Fibroblast of lung (primary cell): ENCODE measurements at regions not wholly inside any gene's neighbourhood (a gene's known extent, or its start where the extent isn't known, plus 50 kb on each side); places are given as distances from the start of the nearest gene placed in this dataset.

Experiments used
- DNase-seq, 2 donors: peaks; one replicate each; pipeline versions ENCODE4 v3.0.0 to v3.0.0-alpha.2; 2010; ENCODE audit warnings: low read depth in 2 of 2
- H2AFZ ChIP-seq: 2 replicates; pipeline ENCODE4 v1.5.1; 2012; ENCODE audit warnings: low read length, control low read depth, inconsistent platforms
- H3K27ac ChIP-seq: 2 replicates; pipeline ENCODE4 v1.5.1; 2011; ENCODE audit warnings: low read length, control low read depth; ENCODE audit not compliant: insufficient read depth
- H3K27me3 ChIP-seq: 2 replicates; pipeline ENCODE4 v1.5.1; 2011; ENCODE audit warnings: mild to moderate bottlenecking, low read length; ENCODE audit not compliant: control insufficient read depth, insufficient read depth
- H3K36me3 ChIP-seq: 2 replicates; pipeline ENCODE4 v1.5.1; 2011; ENCODE audit warnings: low read length; ENCODE audit not compliant: control insufficient read depth, insufficient read depth
- H3K4me1 ChIP-seq: 2 replicates; pipeline ENCODE4 v1.5.1; 2011; ENCODE audit warnings: low read length; ENCODE audit not compliant: control insufficient read depth, insufficient read depth; ENCODE audit errors: extremely low read depth
- H3K4me2 ChIP-seq: 2 replicates; pipeline ENCODE4 v1.5.1; 2011; ENCODE audit warnings: low read length, control low read depth; ENCODE audit not compliant: insufficient read depth; ENCODE audit errors: extremely low read depth
- H3K4me3 ChIP-seq, 4 experiments: fragments of 200-600 bp in 1 of 4; sonication (generic) in 1 of 4; replicated peaks in 1 of 4; 2 replicates each; pipeline ENCODE4 v1.5.1; 2011 to 2016; ENCODE audit warnings: low read length in 4 of 4, low read depth in 3 of 4, mild to moderate bottlenecking in 3 of 4, control low read depth in 2 of 4, inconsistent platforms in 1 of 4, mixed read lengths in 1 of 4; ENCODE audit not compliant: insufficient read depth in 1 of 4; ENCODE audit errors: control extremely low read depth in 1 of 4
- H3K79me2 ChIP-seq: 2 replicates; pipeline ENCODE4 v1.5.1; 2012; ENCODE audit warnings: mild to moderate bottlenecking, low read length, inconsistent platforms; ENCODE audit not compliant: control insufficient read depth, insufficient read depth
- H3K9ac ChIP-seq: 2 replicates; pipeline ENCODE4 v1.5.1; 2011; ENCODE audit warnings: mild to moderate bottlenecking, low read length, control low read depth; ENCODE audit not compliant: insufficient read depth
- H3K9me3 ChIP-seq: 2 replicates; pipeline ENCODE4 v1.5.1; 2012; ENCODE audit warnings: low read depth, low read length; ENCODE audit not compliant: control insufficient read depth, insufficient read depth
- H4K20me1 ChIP-seq: 2 replicates; pipeline ENCODE4 v1.5.1; 2011; ENCODE audit warnings: low read length; ENCODE audit not compliant: control insufficient read depth, insufficient read depth; ENCODE audit errors: extremely low read depth
- CTCF ChIP-seq, 2 donors: IDR thresholded peaks in 1 of 2; conservative IDR thresholded peaks in 1 of 2; 1 replicate in 1 of 2; 2 replicates in 1 of 2; pipeline ENCODE4 v1.5.1; 2011 to 2012; ENCODE audit warnings: low read length in 2 of 2, control low read depth in 1 of 2, inconsistent platforms in 1 of 2, low read depth in 1 of 2, mild to moderate bottlenecking in 1 of 2
- EZH2 ChIP-seq: IDR thresholded peaks from 2 replicates; pipeline ENCODE4 v1.5.1; 2012; ENCODE audit warnings: low read length, control low read depth, mild to moderate bottlenecking; ENCODE audit errors: missing control alignments

- Histone ChIP-seq H3K4me1 (no peaks in the 10 kb centered on the region), H2AFZ (no peak overlapping the region), H4K20me1 (no peaks in the 10 kb centered on the region), H3K4me3 (no peak overlapping the region), H3K79me2 (no peaks in the 10 kb centered on the region), H3K27ac (no peak overlapping the region), H3K4me2 (no peak overlapping the region), H3K36me3 (no peaks in the 10 kb centered on the region), H3K9me3 (no peaks in the 10 kb centered on the region), H3K27me3 (no peaks in the 10 kb centered on the region), H3K9ac (no peak overlapping the region)
- DNase-seq = peak in 1 of 2 donors; percentile 51
- TF ChIP-seq CTCF (conservative IDR thresholded peaks at IDR 0.05 in 1 of 2, IDR thresholded peaks at IDR 0.05 in 1 of 2; ENCODE audit: low read depth in 1 of 2, low read length in 2 of 2) (no peak), EZH2 (no peak)
Measured at GRCh38 chr15:81950841-81951414, 94.9 kb downstream of the MEX3B start.

GRCh38 chr15:81948751-81949150, 97.1 kb downstream of the MEX3B start:
- H3K4me1 ChIP-seq = no peaks in the 10 kb centered on the region
- no peaks in the 10 kb centered on the region for H3K36me3 ChIP-seq
- H3K9ac ChIP-seq = no peak overlapping the region
- no peak overlapping the region for H3K4me2 ChIP-seq
- H4K20me1 ChIP-seq = no peaks in the 10 kb centered on the region
- H3K79me2 ChIP-seq = no peaks in the 10 kb centered on the region
- DNase-seq = no peak
- H3K9me3 ChIP-seq = no peaks in the 10 kb centered on the region
- TF ChIP-seq CTCF (conservative IDR thresholded peaks at IDR 0.05 in 1 of 2, IDR thresholded peaks at IDR 0.05 in 1 of 2; ENCODE audit: low read depth in 1 of 2, low read length in 2 of 2) (no peak), EZH2 (no peak)
- no peaks in the 10 kb centered on the region for H3K27me3 ChIP-seq
- H2AFZ ChIP-seq = no peak overlapping the region
- H3K27ac ChIP-seq = no peak overlapping the region
- H3K4me3 ChIP-seq = no peak overlapping the region

- H3K36me3 ChIP-seq = no peaks in the 10 kb centered on the region
- no peak overlapping the region for H3K4me3 ChIP-seq
- no peaks in the 10 kb centered on the region for H4K20me1 ChIP-seq
- H3K27ac ChIP-seq = no peak overlapping the region
- no peak overlapping the region for H2AFZ ChIP-seq
- no peak for TF ChIP-seq CTCF (conservative IDR thresholded peaks at IDR 0.05 in 1 of 2, IDR thresholded peaks at IDR 0.05 in 1 of 2; ENCODE audit: low read depth in 1 of 2, low read length in 2 of 2)
- no peak for TF ChIP-seq EZH2
- H3K27me3 ChIP-seq = no peaks in the 10 kb centered on the region
- no peak overlapping the region for H3K9ac ChIP-seq
- H3K9me3 ChIP-seq = no peaks in the 10 kb centered on the region
- no peak for DNase-seq
- H3K4me1 ChIP-seq = no peaks in the 10 kb centered on the region
- H3K79me2 ChIP-seq = no peaks in the 10 kb centered on the region
- H3K4me2 ChIP-seq = no peak overlapping the region
Measured at GRCh38 chr15:81948222-81948621, 97.6 kb downstream of the MEX3B start.
